GM23338 (cell line): ENCODE measurements at regions not wholly inside any gene's neighbourhood (a gene's known extent, or its start where the extent isn't known, plus 50 kb on each side); places are given as distances from the start of the nearest gene placed in this dataset.

Experiments
- ATAC-seq: fragments of 200-7000 bp; cut with Tn5 transposase; 3 replicates; pipeline ENCODE4 v1.9.1; 2020
- DNase-seq: peaks from one replicate; pipeline ENCODE4 v3.0.0-alpha.2; 2015; ENCODE audit warnings: low spot score
- H2AFZ ChIP-seq: fragments of 200-600 bp; sonication (generic); 2 replicates; pipeline ENCODE4 v1.8.0; 2016; ENCODE audit warnings: antibody characterized with exemption, mild to moderate bottlenecking, moderate library complexity
- H3F3A ChIP-seq: fragments of 200-600 bp; sonication (generic); replicated peaks from 2 replicates; pipeline ENCODE4 v1.8.0; 2017; ENCODE audit warnings: antibody characterized with exemption, mixed run types, low read depth
- H3K27ac ChIP-seq: fragments of 200-600 bp; sonication (generic); 2 replicates; pipeline ENCODE4 v1.6.1; 2016; ENCODE audit warnings: low read depth
- H3K27me3 ChIP-seq: fragments of 200-600 bp; sonication (generic); 2 replicates; pipeline ENCODE4 v1.8.0; 2016; ENCODE audit warnings: mild to moderate bottlenecking, mixed run types, moderate library complexity; ENCODE audit not compliant: insufficient read depth
- H3K36me3 ChIP-seq: fragments of 200-600 bp; sonication (generic); 2 replicates; pipeline ENCODE4 v1.8.0; 2016; ENCODE audit warnings: mild to moderate bottlenecking; ENCODE audit not compliant: insufficient read depth
- H3K4me1 ChIP-seq: fragments of 200-600 bp; sonication (generic); 2 replicates; pipeline ENCODE4 v1.8.0; 2016; ENCODE audit warnings: mild to moderate bottlenecking, moderate library complexity; ENCODE audit not compliant: insufficient read depth
- H3K4me2 ChIP-seq: fragments of 200-600 bp; sonication (generic); 2 replicates; pipeline ENCODE4 v1.7.1; 2017; ENCODE audit warnings: mixed run types
- H3K4me3 ChIP-seq: fragments of 200-600 bp; sonication (generic); 2 replicates; pipeline ENCODE4 v1.6.1; 2016; ENCODE audit warnings: mixed run types
- H3K79me2 ChIP-seq: fragments of 200-600 bp; sonication (generic); replicated peaks from 2 replicates; pipeline ENCODE4 v1.8.0; 2017; ENCODE audit warnings: mild to moderate bottlenecking; ENCODE audit not compliant: insufficient read depth
- H3K9me2 ChIP-seq: fragments of 200-600 bp; sonication (generic); 2 replicates; pipeline ENCODE4 v1.8.0; 2017; ENCODE audit not compliant: insufficient read depth
- H4K20me1 ChIP-seq: fragments of 200-600 bp; sonication (generic); replicated peaks from 2 replicates; pipeline ENCODE4 v1.8.0; 2017; ENCODE audit warnings: mild to moderate bottlenecking; ENCODE audit not compliant: insufficient read depth
- H3K27ac Mint-ChIP-seq: 2 replicates; pipeline ENCODE4 v1.8.0; 2020; ENCODE audit warnings: inconsistent platforms, mild to moderate bottlenecking, moderate library complexity, mixed read lengths
- H3K27me3 Mint-ChIP-seq: 3 replicates; pipeline ENCODE4 v1.8.0; 2022; ENCODE audit warnings: low read depth, mild to moderate bottlenecking, moderate library complexity, mixed read lengths, inconsistent platforms; ENCODE audit not compliant: insufficient read depth, poor library complexity
- H3K36me3 Mint-ChIP-seq: 3 replicates; pipeline ENCODE4 v1.8.0; 2021; ENCODE audit warnings: low read depth, mild to moderate bottlenecking, inconsistent platforms, moderate library complexity, mixed read lengths
- H3K4me1 Mint-ChIP-seq: 3 replicates; pipeline ENCODE4 v1.8.0; 2020; ENCODE audit warnings: mild to moderate bottlenecking, inconsistent platforms, mixed read lengths
- H3K4me3 Mint-ChIP-seq: 3 replicates; pipeline ENCODE4 v1.8.0; 2021; ENCODE audit warnings: moderate library complexity, mild to moderate bottlenecking, inconsistent platforms, mixed read lengths
- H3K9me3 Mint-ChIP-seq: 3 replicates; pipeline ENCODE4 v1.8.0; 2020; ENCODE audit warnings: moderate library complexity, mild to moderate bottlenecking, inconsistent platforms, mixed read lengths
- CREB1 ChIP-seq: fragments of 250-450 bp; sonication (Bioruptor Pico); IDR thresholded peaks from 2 replicates; pipeline ENCODE4 v1.5.0; 2020; ENCODE audit warnings: low read depth, mild to moderate bottlenecking, moderate library complexity
- ETS1 ChIP-seq: IDR thresholded peaks from 2 replicates; pipeline ENCODE4 v1.6.1; 2016; ENCODE audit warnings: antibody characterized with exemption
- JUNB ChIP-seq: IDR thresholded peaks from one replicate; pipeline ENCODE4 v1.6.1; 2016; ENCODE audit warnings: antibody characterized with exemption; ENCODE audit not compliant: unreplicated experiment
- POLR2AphosphoS5 ChIP-seq: IDR thresholded peaks from 2 replicates; pipeline ENCODE4 v1.6.1; 2016; ENCODE audit warnings: antibody characterized with exemption, low read depth
- REST ChIP-seq: IDR thresholded peaks from one replicate; pipeline ENCODE4 v1.6.1; 2018; ENCODE audit warnings: antibody characterized with exemption; ENCODE audit not compliant: unreplicated experiment
- STAT1 ChIP-seq: IDR thresholded peaks from one replicate; pipeline ENCODE4 v1.6.1; 2016; ENCODE audit warnings: antibody characterized with exemption; ENCODE audit not compliant: unreplicated experiment
- ZNF114 ChIP-seq: fragments of 250-450 bp; sonication (Bioruptor Pico); IDR thresholded peaks from 2 replicates; pipeline ENCODE4 v1.5.0; 2020; ENCODE audit warnings: mild to moderate bottlenecking, moderate library complexity
- ZNF331 ChIP-seq: fragments of 250-450 bp; sonication (Bioruptor Pico); IDR thresholded peaks from 2 replicates; pipeline ENCODE4 v1.5.0; 2020; ENCODE audit warnings: low read depth, mild to moderate bottlenecking, moderate library complexity
- TF ChIP-seq, protein P1 (sequence below), 2 experiments: fragments of 200-600 bp in 1 of 2; sonication (generic) in 1 of 2; conservative IDR thresholded peaks; 2 replicates each; pipeline versions ENCODE4 v1.5.1 to v1.6.1; 2016 to 2017; ENCODE audit warnings: antibody characterized with exemption in 2 of 2, low read depth in 2 of 2, mild to moderate bottlenecking in 2 of 2, moderate library complexity in 1 of 2
- TF ChIP-seq, protein P2 (sequence below): fragments of 250-450 bp; sonication (Bioruptor Pico); IDR thresholded peaks from 2 replicates; pipeline ENCODE4 v1.5.0; 2020; ENCODE audit warnings: mild to moderate bottlenecking, moderate library complexity

GRCh38 chr6:19169366-19169765 lies 667.8 kb upstream of the ID4 start:
- no peaks in the 10 kb centered on the region for H3K27me3 Mint-ChIP-seq
- H2AFZ ChIP-seq: no peak overlapping the region; the same call in 1 of the 2 replicates
- no peak overlapping the region for H3K4me3 Mint-ChIP-seq
- TF ChIP-seq ZNF114 (CRISPR knock-in tag): no peak
- TF ChIP-seq CREB1 (CRISPR knock-in tag): no peak
- TF ChIP-seq POLR2AphosphoS5: no peak
- TF ChIP-seq, protein P1, sequence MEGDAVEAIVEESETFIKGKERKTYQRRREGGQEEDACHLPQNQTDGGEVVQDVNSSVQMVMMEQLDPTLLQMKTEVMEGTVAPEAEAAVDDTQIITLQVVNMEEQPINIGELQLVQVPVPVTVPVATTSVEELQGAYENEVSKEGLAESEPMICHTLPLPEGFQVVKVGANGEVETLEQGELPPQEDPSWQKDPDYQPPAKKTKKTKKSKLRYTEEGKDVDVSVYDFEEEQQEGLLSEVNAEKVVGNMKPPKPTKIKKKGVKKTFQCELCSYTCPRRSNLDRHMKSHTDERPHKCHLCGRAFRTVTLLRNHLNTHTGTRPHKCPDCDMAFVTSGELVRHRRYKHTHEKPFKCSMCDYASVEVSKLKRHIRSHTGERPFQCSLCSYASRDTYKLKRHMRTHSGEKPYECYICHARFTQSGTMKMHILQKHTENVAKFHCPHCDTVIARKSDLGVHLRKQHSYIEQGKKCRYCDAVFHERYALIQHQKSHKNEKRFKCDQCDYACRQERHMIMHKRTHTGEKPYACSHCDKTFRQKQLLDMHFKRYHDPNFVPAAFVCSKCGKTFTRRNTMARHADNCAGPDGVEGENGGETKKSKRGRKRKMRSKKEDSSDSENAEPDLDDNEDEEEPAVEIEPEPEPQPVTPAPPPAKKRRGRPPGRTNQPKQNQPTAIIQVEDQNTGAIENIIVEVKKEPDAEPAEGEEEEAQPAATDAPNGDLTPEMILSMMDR (conservative IDR thresholded peaks at IDR 0.05; ENCODE audit: low read depth in 2 of 2): no peak
- no peak for TF ChIP-seq ETS1
- no peak for TF ChIP-seq JUNB
- TF ChIP-seq ZNF331: no peak
- TF ChIP-seq STAT1: no peak
- no peak for TF ChIP-seq REST
- H4K20me1 ChIP-seq: no peaks in the 10 kb centered on the region
- H3K27ac ChIP-seq: no peak overlapping the region
- no peaks in the 10 kb centered on the region for H3K36me3 Mint-ChIP-seq
- no peaks in the 10 kb centered on the region for H3K79me2 ChIP-seq
- no peak for ATAC-seq
- DNase-seq: peak; percentile 2
- H3K4me1 ChIP-seq: no peaks in the 10 kb centered on the region
- peaks cover 7% of the 10 kb centered on the region for H3K4me1 Mint-ChIP-seq
- no peaks in the 10 kb centered on the region for H3K27me3 ChIP-seq
- no peak overlapping the region for H3K4me3 ChIP-seq
- no peak overlapping the region for H3K4me2 ChIP-seq
- peaks cover 2% of the 10 kb centered on the region; the same call in 1 of the 3 replicates for H3K9me3 Mint-ChIP-seq
- no peaks in the 10 kb centered on the region for H3K36me3 ChIP-seq
- no peaks in the 10 kb centered on the region for H3F3A ChIP-seq
- peaks cover 6% of the 10 kb centered on the region; the same call in 1 of the 2 replicates for H3K9me2 ChIP-seq
- peak overlapping the region; percentile 69; the same call in 1 of the 2 replicates for H3K27ac Mint-ChIP-seq

DNA sequence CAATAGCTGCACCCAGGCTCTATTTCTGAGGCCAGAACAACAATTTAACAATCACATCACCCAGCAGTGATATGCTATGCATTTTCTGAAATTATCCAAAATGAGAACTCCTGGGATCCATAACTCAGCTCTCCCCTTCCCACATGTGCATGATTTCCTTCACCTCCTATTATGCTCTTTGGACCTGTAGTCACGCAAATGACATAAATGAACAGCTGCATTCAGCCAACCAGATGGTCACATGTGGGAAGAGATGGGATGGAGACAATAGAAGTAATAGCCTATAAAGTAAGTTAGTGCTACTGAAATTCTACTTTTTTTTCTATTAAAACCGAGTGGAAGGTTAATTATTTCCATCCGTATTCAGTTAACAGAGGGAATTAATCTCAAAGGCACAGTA lies 662.1 kb upstream of the ID4 start:
- Histone ChIP-seq H3F3A (no peaks in the 10 kb centered on the region), H3K4me2 (no peak overlapping the region), H3K36me3 (no peaks in the 10 kb centered on the region), H3K27me3 (no peaks in the 10 kb centered on the region), H3K79me2 (no peaks in the 10 kb centered on the region), H3K4me3 (no peak overlapping the region), H3K27ac (no peak overlapping the region), H3K9me2 (peaks cover 12% of the 10 kb centered on the region), H3K4me1 (no peaks in the 10 kb centered on the region), H4K20me1 (no peaks in the 10 kb centered on the region), H2AFZ (0 out of 2 replicates have a peak overlapping the region, but pooled peaks have one; percentile 2)
- H3K4me1 Mint-ChIP-seq: no peaks in the 10 kb centered on the region; the same call in 2 of the 3 replicates
- no peak for ATAC-seq
- H3K27me3 Mint-ChIP-seq: peaks cover 3% of the 10 kb centered on the region
- H3K27ac Mint-ChIP-seq: no peak overlapping the region
- no peak for DNase-seq
- peaks cover 11% of the 10 kb centered on the region for H3K36me3 Mint-ChIP-seq
- no peak overlapping the region for H3K4me3 Mint-ChIP-seq
- H3K9me3 Mint-ChIP-seq: peaks cover 13% of the 10 kb centered on the region
- TF ChIP-seq STAT1 (no peak), ZNF331 (no peak), ZNF114 (CRISPR knock-in tag) (no peak)
- TF ChIP-seq, protein P2, sequence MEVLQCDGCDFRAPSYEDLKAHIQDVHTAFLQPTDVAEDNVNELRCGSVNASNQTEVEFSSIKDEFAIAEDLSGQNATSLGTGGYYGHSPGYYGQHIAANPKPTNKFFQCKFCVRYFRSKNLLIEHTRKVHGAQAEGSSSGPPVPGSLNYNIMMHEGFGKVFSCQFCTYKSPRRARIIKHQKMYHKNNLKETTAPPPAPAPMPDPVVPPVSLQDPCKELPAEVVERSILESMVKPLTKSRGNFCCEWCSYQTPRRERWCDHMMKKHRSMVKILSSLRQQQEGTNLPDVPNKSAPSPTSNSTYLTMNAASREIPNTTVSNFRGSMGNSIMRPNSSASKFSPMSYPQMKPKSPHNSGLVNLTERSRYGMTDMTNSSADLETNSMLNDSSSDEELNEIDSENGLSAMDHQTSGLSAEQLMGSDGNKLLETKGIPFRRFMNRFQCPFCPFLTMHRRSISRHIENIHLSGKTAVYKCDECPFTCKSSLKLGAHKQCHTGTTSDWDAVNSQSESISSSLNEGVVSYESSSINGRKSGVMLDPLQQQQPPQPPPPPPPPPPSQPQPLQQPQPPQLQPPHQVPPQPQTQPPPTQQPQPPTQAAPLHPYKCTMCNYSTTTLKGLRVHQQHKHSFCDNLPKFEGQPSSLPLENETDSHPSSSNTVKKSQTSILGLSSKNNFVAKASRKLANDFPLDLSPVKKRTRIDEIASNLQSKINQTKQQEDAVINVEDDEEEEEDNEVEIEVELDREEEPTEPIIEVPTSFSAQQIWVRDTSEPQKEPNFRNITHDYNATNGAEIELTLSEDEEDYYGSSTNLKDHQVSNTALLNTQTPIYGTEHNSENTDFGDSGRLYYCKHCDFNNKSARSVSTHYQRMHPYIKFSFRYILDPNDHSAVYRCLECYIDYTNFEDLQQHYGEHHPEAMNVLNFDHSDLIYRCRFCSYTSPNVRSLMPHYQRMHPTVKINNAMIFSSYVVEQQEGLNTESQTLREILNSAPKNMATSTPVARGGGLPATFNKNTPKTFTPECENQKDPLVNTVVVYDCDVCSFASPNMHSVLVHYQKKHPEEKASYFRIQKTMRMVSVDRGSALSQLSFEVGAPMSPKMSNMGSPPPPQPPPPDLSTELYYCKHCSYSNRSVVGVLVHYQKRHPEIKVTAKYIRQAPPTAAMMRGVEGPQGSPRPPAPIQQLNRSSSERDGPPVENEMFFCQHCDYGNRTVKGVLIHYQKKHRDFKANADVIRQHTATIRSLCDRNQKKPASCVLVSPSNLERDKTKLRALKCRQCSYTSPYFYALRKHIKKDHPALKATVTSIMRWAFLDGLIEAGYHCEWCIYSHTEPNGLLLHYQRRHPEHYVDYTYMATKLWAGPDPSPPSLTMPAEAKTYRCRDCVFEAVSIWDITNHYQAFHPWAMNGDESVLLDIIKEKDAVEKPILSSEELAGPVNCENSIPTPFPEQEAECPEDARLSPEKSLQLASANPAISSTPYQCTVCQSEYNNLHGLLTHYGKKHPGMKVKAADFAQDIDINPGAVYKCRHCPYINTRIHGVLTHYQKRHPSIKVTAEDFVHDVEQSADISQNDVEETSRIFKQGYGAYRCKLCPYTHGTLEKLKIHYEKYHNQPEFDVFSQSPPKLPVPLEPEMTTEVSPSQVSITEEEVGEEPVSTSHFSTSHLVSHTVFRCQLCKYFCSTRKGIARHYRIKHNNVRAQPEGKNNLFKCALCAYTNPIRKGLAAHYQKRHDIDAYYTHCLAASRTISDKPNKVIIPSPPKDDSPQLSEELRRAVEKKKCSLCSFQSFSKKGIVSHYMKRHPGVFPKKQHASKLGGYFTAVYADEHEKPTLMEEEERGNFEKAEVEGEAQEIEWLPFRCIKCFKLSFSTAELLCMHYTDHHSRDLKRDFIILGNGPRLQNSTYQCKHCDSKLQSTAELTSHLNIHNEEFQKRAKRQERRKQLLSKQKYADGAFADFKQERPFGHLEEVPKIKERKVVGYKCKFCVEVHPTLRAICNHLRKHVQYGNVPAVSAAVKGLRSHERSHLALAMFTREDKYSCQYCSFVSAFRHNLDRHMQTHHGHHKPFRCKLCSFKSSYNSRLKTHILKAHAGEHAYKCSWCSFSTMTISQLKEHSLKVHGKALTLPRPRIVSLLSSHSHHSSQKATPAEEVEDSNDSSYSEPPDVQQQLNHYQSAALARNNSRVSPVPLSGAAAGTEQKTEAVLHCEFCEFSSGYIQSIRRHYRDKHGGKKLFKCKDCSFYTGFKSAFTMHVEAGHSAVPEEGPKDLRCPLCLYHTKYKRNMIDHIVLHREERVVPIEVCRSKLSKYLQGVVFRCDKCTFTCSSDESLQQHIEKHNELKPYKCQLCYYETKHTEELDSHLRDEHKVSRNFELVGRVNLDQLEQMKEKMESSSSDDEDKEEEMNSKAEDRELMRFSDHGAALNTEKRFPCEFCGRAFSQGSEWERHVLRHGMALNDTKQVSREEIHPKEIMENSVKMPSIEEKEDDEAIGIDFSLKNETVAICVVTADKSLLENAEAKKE: no peak
